SKM-1 (cell line): ENCODE measurements at regions not wholly inside any gene's neighbourhood (a gene's known extent, or its start where the extent isn't known, plus 50 kb on each side); places are given as distances from the start of the nearest gene placed in this dataset.
"Not testable (repeated sequence)": the region's sequence is repeated elsewhere in the genome, so short reads cannot be mapped to it uniquely, and the experiment has no call there.

Experiments used
- DNase-seq: peaks from one replicate; lab custom pipeline; 2025; ENCODE audit not compliant: unreplicated experiment; lab: John Stamatoyannopoulos, UW

- no peak for DNase-seq
Observed at GRCh38 chr5:56307714-56308333, 74.7 kb upstream of the ANKRD55 start.

GRCh38 chr5:56306433-56307150 lies 73.5 kb upstream of the ANKRD55 start:
- no peak for DNase-seq

- DNase-seq: no peak
Observed at GRCh38 chr5:56305001-56305950, 72.1 kb upstream of the ANKRD55 start.

GRCh38 chr5:56303511-56303910 lies 70.4 kb upstream of the ANKRD55 start:
- DNase-seq: no peak

- no peak for DNase-seq
Observed at GRCh38 chr5:56302027-56302426, 68.9 kb upstream of the ANKRD55 start.

- no peak for DNase-seq
Observed at GRCh38 chr5:56301069-56301468, 67.9 kb upstream of the ANKRD55 start.

- DNase-seq: no peak
Observed at GRCh38 chr5:56299212-56299611, 66.1 kb upstream of the ANKRD55 start.

GRCh38 chr5:56298336-56299090 lies 65.4 kb upstream of the ANKRD55 start:
- no peak for DNase-seq

- no peak for DNase-seq
Observed at GRCh38 chr5:56297851-56298250, 64.7 kb upstream of the ANKRD55 start.

GRCh38 chr5:56295311-56295710 lies 62.2 kb upstream of the ANKRD55 start:
- not testable (repeated sequence) for DNase-seq

- no peak for DNase-seq
Observed at GRCh38 chr5:56294354-56294753, 61.2 kb upstream of the ANKRD55 start.

- not testable (repeated sequence) for DNase-seq
Observed at GRCh38 chr5:56292874-56293273, 59.7 kb upstream of the ANKRD55 start.

- DNase-seq: no peak
Observed at GRCh38 chr5:56291661-56292374, 58.7 kb upstream of the ANKRD55 start.

- DNase-seq: no peak
Observed at GRCh38 chr5:56291079-56291643, 58.0 kb upstream of the ANKRD55 start.

- no peak for DNase-seq
Observed at GRCh38 chr5:56290378-56291078, 57.4 kb upstream of the ANKRD55 start.

GRCh38 chr5:56289602-56289987 lies 56.5 kb upstream of the ANKRD55 start:
- no peak for DNase-seq

- no peak for DNase-seq
Observed at GRCh38 chr5:56288873-56289601, 55.9 kb upstream of the ANKRD55 start.

- no peak for DNase-seq
Observed at GRCh38 chr5:56286015-56286884, 53.1 kb upstream of the ANKRD55 start.
